Heart right ventricle (tissue), 16 donors: ENCODE measurements at regions not wholly inside any gene's neighbourhood (a gene's known extent, or its start where the extent isn't known, plus 50 kb on each side); places are given as distances from the start of the nearest gene placed in this dataset.

Experiments
- ATAC-seq, 8 donors: fragments of 200-7000 bp; cut with Tn5 transposase; one replicate each; pipeline ENCODE4 v1.9.1; 2020; ENCODE audit warnings: mild to moderate bottlenecking in 8 of 8, moderate library complexity in 8 of 8, moderate number of reproducible peaks in 1 of 8
- DNase-seq, 2 donors: peaks; one replicate each; pipeline ENCODE4 v3.0.0-alpha.2; 2020
- H3K27ac ChIP-seq, 10 donors: fragments of 200-600 bp; sonication (generic) in 2 of 10; one replicate each; pipeline versions ENCODE4 v1.5.0 to v1.8.0; 2020 to 2022; ENCODE audit warnings: mild to moderate bottlenecking in 3 of 10
- H3K27me3 ChIP-seq, 7 donors: fragments of 200-600 bp; one replicate each; pipeline ENCODE4 v1.8.0; 2021 to 2022; ENCODE audit warnings: mild to moderate bottlenecking in 2 of 7
- H3K36me3 ChIP-seq, 9 donors: fragments of 200-600 bp; sonication (generic) in 1 of 9; one replicate each; pipeline versions ENCODE4 v1.5.0 to v1.8.0; 2020 to 2022; ENCODE audit warnings: mild to moderate bottlenecking in 2 of 9
- H3K4me1 ChIP-seq, 9 donors: fragments of 200-600 bp; sonication (generic) in 1 of 9; one replicate each; pipeline versions ENCODE4 v1.5.0 to v1.8.0; 2020 to 2022; ENCODE audit warnings: mild to moderate bottlenecking in 4 of 9
- H3K4me3 ChIP-seq, 10 donors: fragments of 200-600 bp; sonication (generic) in 2 of 10; one replicate each; pipeline versions ENCODE4 v1.5.0 to v1.8.0; 2020 to 2022; ENCODE audit warnings: mild to moderate bottlenecking in 7 of 10, moderate library complexity in 2 of 10
- H3K9me3 ChIP-seq, 11 donors: fragments of 200-600 bp in 10 of 11; sonication (generic) in 2 of 11; one replicate each; pipeline versions ENCODE4 v1.5.0 to v1.8.0; 2013 to 2022; ENCODE audit warnings: mild to moderate bottlenecking in 2 of 11, control low read depth in 1 of 11, moderate library complexity in 1 of 11
- CTCF ChIP-seq, 9 donors: fragments of 200-600 bp; sonication (generic) in 2 of 9; IDR thresholded peaks; one replicate each; pipeline versions ENCODE4 v1.5.0 to v1.8.0; 2021 to 2022; ENCODE audit warnings: antibody characterized with exemption in 9 of 9, mild to moderate bottlenecking in 5 of 9, moderate library complexity in 1 of 9
- WGBS, 2 donors: extraction: QIAGEN DNeasy Blood & Tissue Kit; methylation state at CpG; one replicate each; pipeline ENCODE4 v1.1.7; 2013; ENCODE audit warnings: inconsistent platforms in 1 of 2; 5-methylcytosine and 5-hydroxymethylcytosine counted together
- intact Hi-C, 10 donors: fragments of 100-400 bp; cut with DNase I; formaldehyde crosslinking; loops; one replicate each; pipeline versions ENCODE4 v1.11.1 to v1.14.2; 2022
- donor health status: Arrhythmogenic right ventricular cardiomyopathy.
- donor health status: ischemic (EF 13 %, LVEDD 7.1; RV severe dilation, severe dysfunction).
- donor health status: healthy with polysubstance abuse.
- donor health status: DM: no; HTN: yes; CAD: no.
- donor health status: DM: no; HTN: no; CAD: no.
- donor health status: ischemic (EF 25% LVEDD 6.9; RV normal size, moderate dysfunction).
- donor health status: ischemic (EF 25% LVEDD 5.7; RV mildly dilated, moderate dysfunction).
- donor health status: healthy.
- donor health status: DM: yes; HTN: yes; CAD: no.
- donor health status: Ischemic cardiomyopathy.
- donor health status: ischemic (EF 35%, LVEDD 5.7; RV mildly dilated, moderate dysfunction).
- donor health status: nonischemic (EF 11% LVEDD 7.7; RV severe dilation, severe dysfunction).
- donor health status: DM: yes; HTN: yes; CAD: no.
- donor health status: PGD.
- donor health status: ischemic (EF 29% LVEDD 5.4; RV normal size, mild dysfunction).
- donor health status: nonischemic (EF 23%, LVEDD 6.1; RV moderate dilation, normal function).

- no peak for ATAC-seq
These were observed 661.9 kb downstream of the ANXA1 start for GRCh38 chr9:73813546-73813945.

GRCh38 chr9:73816905-73817304 lies 665.2 kb downstream of the ANXA1 start:
- no peak for ATAC-seq
- Histone ChIP-seq H3K27me3 (no peaks in the 10 kb centered on the region), H3K27ac (no peak overlapping the region), H3K9me3 (peaks cover 0 to 7% (median 0%) of the 10 kb centered on the region in 11 donors), H3K36me3 (no peaks in the 10 kb centered on the region), H3K4me1 (no peaks in the 10 kb centered on the region), H3K4me3 (no peak overlapping the region)
- TF ChIP-seq CTCF (IDR thresholded peaks at IDR 0.05): no peak
- WGBS, 2 donors: 65 to 67% methylated on average over 12 of the region's 12 CpGs
- intact Hi-C loops: no loop called here
- DNase-seq: no peak

More at GRCh38 chr9:73813546-73813945, 661.9 kb downstream of the ANXA1 start:
- intact Hi-C loops: no loop called here
- no peak overlapping the region for H3K4me3 ChIP-seq
- no peak overlapping the region for H3K27ac ChIP-seq
- H3K4me1 ChIP-seq: no peaks in the 10 kb centered on the region
- DNase-seq: no peak
- no peaks in the 10 kb centered on the region for H3K9me3 ChIP-seq
- no peaks in the 10 kb centered on the region for H3K36me3 ChIP-seq
- no peaks in the 10 kb centered on the region for H3K27me3 ChIP-seq
- no peak for TF ChIP-seq CTCF (IDR thresholded peaks at IDR 0.05)
- 77 to 91% methylated on average over 2 of the region's 2 CpGs for WGBS, 2 donors

- 41 to 44% methylated on average over 1 of the region's 1 CpG for WGBS, 2 donors
- ATAC-seq: no peak
These were observed 672.5 kb upstream of the RORB start for GRCh38 chr9:73824671-73825070.

GRCh38 chr9:73838871-73839270 lies 658.3 kb upstream of the RORB start:
- no peak for DNase-seq
- TF ChIP-seq CTCF (IDR thresholded peaks at IDR 0.05): no peak
- Histone ChIP-seq H3K4me3 (no peak overlapping the region), H3K27me3 (no peaks in the 10 kb centered on the region), H3K36me3 (no peaks in the 10 kb centered on the region), H3K27ac (no peak overlapping the region), H3K9me3 (peaks cover 0 to 6% (median 0%) of the 10 kb centered on the region in 11 donors), H3K4me1 (no peaks in the 10 kb centered on the region)
- intact Hi-C loops: no loop called here
- ATAC-seq: no peak

More at GRCh38 chr9:73824671-73825070, 672.5 kb upstream of the RORB start:
- Histone ChIP-seq H3K9me3 (peaks cover 0 to 4% (median 0%) of the 10 kb centered on the region in 11 donors), H3K4me3 (no peak overlapping the region), H3K36me3 (no peaks in the 10 kb centered on the region), H3K27ac (no peak overlapping the region), H3K4me1 (no peaks in the 10 kb centered on the region), H3K27me3 (no peaks in the 10 kb centered on the region)
- no peak for DNase-seq
- intact Hi-C loops: no loop called here
- TF ChIP-seq CTCF (IDR thresholded peaks at IDR 0.05): no peak
